GM18858 (cell line): ENCODE measurements at regions not wholly inside any gene's neighbourhood (a gene's known extent, or its start where the extent isn't known, plus 50 kb on each side); places are given as distances from the start of the nearest gene placed in this dataset.
"Not testable (repeated sequence)": the region's sequence is repeated elsewhere in the genome, so short reads cannot be mapped to it uniquely, and the experiment has no call there.

Experiments used
- ATAC-seq: cut with Tn5 transposase; IDR thresholded peaks from one replicate; pipeline ENCODE4 v1.9.1; 2021; ENCODE audit not compliant: unreplicated experiment

DNA sequence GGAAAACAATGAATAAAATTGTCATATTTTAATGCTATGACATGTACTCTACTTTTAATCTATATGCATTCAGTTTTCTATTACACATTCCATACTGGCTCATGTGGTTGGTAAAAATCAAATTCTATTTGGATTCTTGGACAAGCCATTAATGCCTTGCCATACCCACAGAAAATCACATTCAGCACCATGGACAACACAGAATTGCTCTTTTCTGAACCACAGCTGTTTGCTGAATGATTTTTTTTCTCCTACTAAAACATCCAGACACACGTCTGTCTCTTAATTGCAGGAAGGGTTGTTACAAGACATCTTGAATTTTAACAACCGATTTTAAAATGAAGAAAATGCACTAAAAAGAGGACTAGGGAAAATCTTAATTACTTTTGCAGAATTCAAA lies 675.6 kb downstream of the BRINP1 start:
- ATAC-seq = no peak

DNA sequence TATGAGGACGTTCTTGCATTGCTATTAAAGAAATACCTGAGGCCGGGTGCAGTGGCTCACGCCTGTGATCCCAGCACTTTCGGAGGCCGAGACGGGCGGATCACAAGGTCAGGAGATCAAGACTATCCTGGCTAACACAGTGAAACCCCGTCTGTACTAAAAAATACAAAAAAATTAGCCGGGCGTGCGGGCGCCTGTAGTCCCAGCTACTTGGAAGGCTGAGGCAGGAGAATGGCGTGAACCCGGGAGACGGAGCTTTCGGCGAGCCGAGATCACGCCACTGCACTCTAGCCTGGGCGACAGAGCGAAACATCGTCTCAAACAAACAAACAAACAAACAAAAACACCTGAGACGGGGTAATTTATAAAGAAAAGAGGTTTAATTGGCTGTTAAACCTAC lies 674.0 kb downstream of the BRINP1 start:
- not testable (repeated sequence) for ATAC-seq

- ATAC-seq = no peak
Observed at GRCh38 chr9:118701985-118702384, 667.2 kb downstream of the BRINP1 start.

DNA sequence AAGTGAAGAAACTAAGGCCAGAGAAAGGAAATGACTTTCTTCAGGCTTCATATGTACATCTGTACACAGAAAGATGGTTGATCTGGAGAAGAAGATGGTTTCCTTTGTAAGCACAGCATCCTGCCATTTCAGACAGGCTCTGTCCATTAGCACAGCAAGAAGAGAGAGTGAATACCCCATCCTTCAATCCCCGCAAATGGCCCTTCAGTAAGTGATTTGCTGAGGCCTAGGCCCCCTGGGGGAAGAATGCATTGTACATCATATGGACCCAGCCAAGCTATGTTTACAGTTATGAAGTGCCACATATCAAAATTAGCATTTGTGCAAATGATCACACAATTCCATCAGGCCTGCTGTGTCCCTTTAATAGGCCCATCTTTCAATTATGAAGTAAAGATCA lies 657.4 kb downstream of the BRINP1 start:
- no peak for ATAC-seq

- no peak for ATAC-seq
Observed at GRCh38 chr9:118721276-118721675, 648.0 kb downstream of the BRINP1 start.

DNA sequence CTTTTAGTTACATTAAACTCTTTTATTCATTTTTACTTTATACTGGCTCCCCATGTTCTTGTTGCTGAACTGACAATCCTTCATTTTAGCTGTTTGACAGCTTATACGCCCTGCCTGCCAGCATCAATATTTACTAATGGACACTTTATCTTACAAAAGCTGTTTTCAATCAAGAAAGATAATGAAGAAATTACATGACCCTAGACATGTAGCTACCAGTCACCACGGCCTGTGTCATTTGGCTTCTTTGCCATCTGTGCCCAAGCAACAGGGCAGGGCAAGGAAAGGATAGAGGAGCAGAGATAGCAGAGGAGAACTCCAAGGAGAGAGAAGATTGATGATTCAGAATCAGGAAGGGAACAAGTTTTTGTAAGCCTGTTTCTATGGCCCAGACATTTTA lies 647.3 kb downstream of the BRINP1 start:
- ATAC-seq = no peak

- ATAC-seq = no peak
Observed at GRCh38 chr9:118729981-118730380, 639.3 kb downstream of the BRINP1 start.

- no peak for ATAC-seq
Observed at GRCh38 chr9:118732998-118733397, 636.2 kb downstream of the BRINP1 start.

DNA sequence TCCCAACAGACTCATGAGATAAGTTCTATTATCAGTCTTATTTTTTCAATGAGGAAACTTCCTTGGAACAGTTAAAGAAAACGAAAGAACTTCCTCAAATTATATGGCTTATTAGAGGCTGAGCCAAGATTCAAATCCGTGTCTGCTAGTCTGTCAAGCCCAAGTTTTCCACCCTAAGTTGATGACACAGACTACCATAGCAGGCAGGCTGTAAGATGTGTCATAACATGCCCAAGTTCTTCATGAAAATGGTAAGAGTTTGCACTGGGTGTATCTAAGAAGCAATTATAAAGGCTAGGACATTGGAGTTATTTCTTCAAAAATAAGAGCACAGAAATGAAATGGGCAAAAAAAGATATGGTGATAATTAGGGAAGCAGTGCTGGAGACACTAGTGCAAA lies 634.5 kb downstream of the BRINP1 start:
- ATAC-seq = no peak

DNA sequence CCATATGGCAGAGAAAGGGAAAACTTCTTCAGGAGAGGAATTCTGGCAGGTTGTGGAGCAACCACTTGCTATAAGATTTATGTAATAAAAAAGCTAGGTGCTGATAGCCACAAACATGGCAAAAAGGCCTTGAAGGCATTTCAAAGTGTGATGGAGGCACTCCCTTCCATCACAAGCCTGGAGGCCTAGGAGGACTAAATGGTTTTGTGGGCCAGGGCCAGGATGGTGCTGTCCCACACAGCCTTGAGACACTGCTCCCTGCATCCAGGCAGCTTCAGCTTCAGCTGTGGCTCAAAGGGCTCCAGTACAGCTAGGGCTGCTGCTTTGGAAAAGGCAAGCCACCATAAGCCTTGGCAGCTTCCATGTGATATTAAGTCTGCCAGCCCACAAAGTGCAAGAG lies 632.8 kb downstream of the BRINP1 start:
- ATAC-seq = no peak

- no peak for ATAC-seq
Observed at GRCh38 chr9:118751077-118751847, 618.0 kb downstream of the BRINP1 start.

DNA sequence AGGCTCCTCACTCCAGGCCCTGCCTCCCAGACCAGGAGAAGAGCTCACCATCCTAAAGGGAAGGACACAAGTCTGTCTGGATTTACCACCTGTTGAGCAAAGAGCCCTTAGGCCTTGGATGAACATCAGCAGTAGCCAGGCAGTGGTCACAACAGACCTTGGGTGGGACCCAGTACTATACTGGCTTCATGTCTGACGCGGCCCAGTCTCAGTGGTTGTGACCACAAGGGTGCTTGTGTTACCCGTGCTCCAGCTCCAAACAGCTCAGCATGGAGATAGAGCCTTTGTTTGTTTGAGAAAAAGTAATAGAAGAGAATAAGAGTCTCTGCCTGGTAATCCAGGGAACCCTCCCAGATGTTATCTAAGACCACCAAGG lies 617.4 kb downstream of the BRINP1 start:
- ATAC-seq = no peak

GRCh38 chr9:118761016-118761790 lies 608.0 kb downstream of the BRINP1 start:
- no peak for ATAC-seq

GRCh38 chr9:118767571-118767970 lies 601.7 kb downstream of the BRINP1 start:
- no peak for ATAC-seq

DNA sequence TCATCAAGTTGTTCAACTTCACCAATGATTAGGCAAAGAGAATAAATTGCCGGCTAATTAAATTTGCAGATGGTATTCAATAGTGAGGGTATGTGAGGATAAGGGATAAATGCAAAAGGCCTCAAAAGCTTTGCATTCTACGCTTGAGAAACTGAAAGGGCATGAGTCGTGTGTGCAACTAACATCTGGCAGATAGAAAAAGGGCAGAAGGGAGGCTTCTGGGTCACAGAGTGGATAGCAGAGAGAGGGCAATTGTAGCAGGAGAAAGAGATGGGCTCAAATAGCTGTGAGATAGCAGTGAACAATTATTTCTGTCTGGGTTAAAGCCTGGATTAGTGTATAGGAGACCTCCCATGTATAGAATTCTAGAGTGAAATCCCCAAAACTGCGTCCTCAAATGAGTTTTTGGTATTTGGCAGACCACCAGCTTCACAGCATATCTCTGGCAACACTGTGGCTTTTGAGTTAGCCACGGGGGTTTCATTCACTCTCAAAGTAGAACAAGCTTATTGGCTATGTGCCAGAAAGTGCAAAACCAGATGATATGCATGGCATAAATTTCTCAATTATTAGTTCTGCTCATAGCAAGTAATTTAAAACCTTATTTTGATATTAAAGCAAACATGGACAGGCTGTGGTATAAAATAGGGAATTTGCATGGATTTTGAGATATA lies 586.3 kb downstream of the BRINP1 start:
- no peak for ATAC-seq

- ATAC-seq = no peak
Observed at GRCh38 chr9:118784033-118784432, 585.2 kb downstream of the BRINP1 start.

GRCh38 chr9:118785456-118785855 lies 583.8 kb downstream of the BRINP1 start:
- ATAC-seq = no peak

GRCh38 chr9:118786877-118787276 lies 582.4 kb downstream of the BRINP1 start:
- ATAC-seq = no peak

DNA sequence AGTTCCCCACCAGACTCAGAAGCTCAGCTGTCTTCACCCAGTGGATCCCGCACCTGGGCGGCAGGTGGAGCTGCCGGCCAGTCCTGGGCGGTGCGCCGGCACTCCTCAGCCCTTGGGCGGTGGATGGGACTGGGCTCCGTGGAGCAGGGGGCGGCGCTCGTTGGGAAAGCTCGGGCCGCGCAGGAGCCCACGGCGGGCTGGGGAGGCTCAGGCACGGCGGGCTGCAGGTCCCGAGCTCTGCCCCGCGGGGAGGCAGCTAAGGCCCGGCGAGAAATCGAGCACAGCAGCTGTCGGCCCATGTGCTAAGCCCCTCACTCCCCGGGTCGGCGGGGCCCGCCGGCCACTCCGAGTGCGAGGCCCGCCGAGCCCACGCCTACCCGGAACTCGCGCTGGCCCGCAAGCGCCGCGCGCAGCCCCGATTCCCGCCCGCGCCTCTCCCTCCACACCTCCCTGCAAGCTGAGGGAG lies 560.0 kb downstream of the BRINP1 start:
- no peak for ATAC-seq

- no peak for ATAC-seq
Observed at GRCh38 chr9:118829334-118829733, 539.9 kb downstream of the BRINP1 start.

- ATAC-seq = no peak
Observed at GRCh38 chr9:118832371-118832770, 536.9 kb downstream of the BRINP1 start.

GRCh38 chr9:118836891-118837290 lies 532.3 kb downstream of the BRINP1 start:
- ATAC-seq = no peak
